GM19099 (cell line): ENCODE measurements at regions not wholly inside any gene's neighbourhood (a gene's known extent, or its start where the extent isn't known, plus 50 kb on each side); places are given as distances from the start of the nearest gene placed in this dataset.

Experiments
- POLR2A ChIP-seq: IDR thresholded peaks from 3 replicates; pipeline ENCODE4 v1.6.1; 2011; ENCODE audit warnings: low read depth; ENCODE audit not compliant: insufficient read length; ENCODE audit errors: extremely low read depth

DNA sequence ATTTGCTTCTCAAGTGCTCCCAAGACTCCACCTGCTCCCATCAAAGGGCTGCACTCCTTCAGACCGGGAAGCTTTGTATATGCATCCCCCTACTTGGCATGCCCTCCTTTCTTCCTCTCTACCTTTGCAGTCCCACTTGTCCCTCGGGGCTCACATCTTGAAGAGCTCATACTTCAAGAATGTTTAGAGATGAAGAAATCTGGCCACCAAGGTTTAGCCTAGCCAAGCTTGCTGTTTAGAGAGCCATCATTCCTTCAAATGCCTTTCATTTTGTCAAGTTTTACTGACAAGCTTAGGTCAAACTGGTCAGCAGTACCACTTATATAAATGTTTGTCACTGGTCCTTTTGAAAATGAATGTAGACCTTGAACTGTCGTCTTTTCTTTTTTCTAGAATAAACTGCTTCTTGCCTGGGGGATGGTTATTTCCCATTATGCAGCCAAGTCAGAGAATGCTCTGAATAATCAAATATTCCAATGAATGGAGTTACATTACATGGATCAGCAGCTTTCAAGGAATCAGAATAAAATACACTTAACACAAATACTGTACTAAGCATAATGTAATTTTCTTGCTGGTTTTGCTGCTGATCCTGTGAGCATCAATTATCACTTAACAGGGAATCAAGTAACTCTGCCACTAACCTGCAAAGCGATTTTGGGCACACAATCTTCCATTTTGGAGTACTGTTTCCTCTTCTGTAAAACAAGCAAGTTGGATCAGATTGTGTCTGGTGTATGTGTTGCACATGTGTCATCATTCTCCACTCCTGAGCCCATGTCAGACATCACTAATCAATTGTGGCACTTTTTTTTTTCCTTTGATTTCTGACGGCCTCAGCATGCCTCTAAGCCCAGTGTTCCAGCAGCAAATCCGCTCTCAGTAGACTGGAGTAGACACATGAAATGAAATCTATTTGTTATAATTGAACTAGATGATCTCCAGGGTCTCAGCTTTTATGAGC, 357.9 kb downstream of the PTEN start:
- no peak for TF ChIP-seq POLR2A

DNA sequence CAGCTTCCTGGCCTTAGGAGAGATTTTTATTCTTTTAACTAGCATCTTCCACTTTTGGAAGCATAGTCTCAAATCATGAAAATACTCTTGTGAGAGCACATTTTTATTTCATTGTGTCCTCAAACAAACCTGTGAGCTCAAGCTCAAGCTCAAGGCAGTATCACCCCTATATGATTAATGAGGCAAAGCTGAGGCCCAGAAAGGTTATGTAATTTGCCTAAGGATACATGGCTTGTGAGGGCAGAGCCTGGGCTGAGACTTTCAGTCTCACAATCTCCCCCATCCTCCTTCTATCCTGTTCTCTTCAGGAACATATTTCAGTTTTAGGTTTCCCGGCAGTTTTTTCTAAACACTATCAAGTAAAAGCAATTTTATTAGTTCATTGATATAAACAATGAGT, 359.5 kb downstream of the PTEN start:
- TF ChIP-seq POLR2A: no peak
